ENCODE measurements at regions not wholly inside any gene's neighbourhood (a gene's known extent, or its start where the extent isn't known, plus 50 kb on each side); places are given as distances from the start of the nearest gene placed in this dataset.

DNA sequence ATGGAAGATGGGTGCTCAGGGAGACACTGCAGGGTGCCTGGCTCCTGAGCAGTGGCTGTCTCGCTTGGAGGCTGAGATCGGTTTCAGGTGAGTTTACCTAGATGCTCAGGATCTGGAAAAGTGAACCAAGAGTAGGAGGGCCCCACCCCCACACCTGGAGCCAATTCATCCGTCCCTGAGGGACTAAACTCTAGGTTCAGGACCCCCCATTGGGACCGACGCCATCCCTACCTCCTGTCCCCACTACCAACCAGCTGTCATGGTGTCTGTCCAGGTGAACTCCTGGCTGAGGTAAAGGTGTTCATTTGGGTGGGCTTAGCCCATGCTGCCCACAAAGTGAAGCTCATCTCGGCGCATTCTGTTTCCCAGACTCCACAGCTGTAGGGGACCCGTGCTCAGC is 174.6 kb upstream of the PLPP4 start:
- TF ChIP-seq POLR2A (IDR thresholded peaks at IDR 0.05) = no peak
- TF ChIP-seq, protein P1, sequence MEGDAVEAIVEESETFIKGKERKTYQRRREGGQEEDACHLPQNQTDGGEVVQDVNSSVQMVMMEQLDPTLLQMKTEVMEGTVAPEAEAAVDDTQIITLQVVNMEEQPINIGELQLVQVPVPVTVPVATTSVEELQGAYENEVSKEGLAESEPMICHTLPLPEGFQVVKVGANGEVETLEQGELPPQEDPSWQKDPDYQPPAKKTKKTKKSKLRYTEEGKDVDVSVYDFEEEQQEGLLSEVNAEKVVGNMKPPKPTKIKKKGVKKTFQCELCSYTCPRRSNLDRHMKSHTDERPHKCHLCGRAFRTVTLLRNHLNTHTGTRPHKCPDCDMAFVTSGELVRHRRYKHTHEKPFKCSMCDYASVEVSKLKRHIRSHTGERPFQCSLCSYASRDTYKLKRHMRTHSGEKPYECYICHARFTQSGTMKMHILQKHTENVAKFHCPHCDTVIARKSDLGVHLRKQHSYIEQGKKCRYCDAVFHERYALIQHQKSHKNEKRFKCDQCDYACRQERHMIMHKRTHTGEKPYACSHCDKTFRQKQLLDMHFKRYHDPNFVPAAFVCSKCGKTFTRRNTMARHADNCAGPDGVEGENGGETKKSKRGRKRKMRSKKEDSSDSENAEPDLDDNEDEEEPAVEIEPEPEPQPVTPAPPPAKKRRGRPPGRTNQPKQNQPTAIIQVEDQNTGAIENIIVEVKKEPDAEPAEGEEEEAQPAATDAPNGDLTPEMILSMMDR (IDR thresholded peaks at IDR 0.05) = no peak

Measured in tibial nerve (tissue), 3 donors.